COLO668 (cell line): ENCODE measurements at regions not wholly inside any gene's neighbourhood (a gene's known extent, or its start where the extent isn't known, plus 50 kb on each side); places are given as distances from the start of the nearest gene placed in this dataset.
"Not testable (repeated sequence)": the region's sequence is repeated elsewhere in the genome, so short reads cannot be mapped to it uniquely, and the experiment has no call there.

Experiments
- DNase-seq: peaks from one replicate; lab custom pipeline; 2025; ENCODE audit not compliant: unreplicated experiment; lab: John Stamatoyannopoulos, UW

GRCh38 chr5:27830546-27830945 lies 792.2 kb upstream of the CDH9 start:
- DNase-seq = no peak

GRCh38 chr5:27821681-27822080 lies 783.3 kb upstream of the CDH9 start:
- no peak for DNase-seq

DNA sequence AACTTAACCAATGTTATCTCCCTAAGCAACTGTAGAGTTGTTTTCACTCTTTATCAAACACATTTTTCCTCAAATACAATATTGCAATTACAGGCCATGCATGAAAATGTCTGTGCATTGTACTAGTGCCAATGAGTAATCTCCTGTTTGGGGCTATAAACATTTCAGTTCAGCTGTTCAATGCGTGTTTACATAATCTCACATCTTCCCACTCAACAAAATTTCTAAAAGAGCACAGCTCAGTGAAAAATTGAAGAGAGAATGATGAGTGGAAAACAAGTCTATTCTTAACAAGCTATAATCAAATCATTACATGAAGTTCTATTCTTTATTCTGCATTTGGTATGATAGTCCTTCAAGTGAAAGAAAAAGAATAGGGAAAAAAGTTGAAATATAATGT lies 780.5 kb upstream of the CDH9 start:
- no peak for DNase-seq

DNA sequence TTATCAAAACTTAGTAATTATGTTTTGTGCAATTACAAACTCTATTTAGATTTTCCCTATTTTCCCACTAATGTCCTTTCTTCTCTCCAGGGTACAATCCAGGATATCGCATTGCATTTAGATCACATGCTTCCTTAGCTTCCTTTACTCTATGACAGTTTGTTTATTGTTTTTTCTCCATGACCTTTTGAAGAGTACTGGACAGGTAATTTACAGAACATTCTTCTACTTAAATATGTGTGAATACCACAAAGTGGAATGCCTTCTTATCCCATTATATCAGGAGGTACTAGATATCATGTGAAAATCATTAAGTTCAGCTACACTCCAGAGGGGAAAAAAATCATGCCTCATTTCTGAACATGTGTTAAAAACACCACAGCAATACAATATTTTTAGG lies 776.6 kb upstream of the CDH9 start:
- DNase-seq = no peak

DNA sequence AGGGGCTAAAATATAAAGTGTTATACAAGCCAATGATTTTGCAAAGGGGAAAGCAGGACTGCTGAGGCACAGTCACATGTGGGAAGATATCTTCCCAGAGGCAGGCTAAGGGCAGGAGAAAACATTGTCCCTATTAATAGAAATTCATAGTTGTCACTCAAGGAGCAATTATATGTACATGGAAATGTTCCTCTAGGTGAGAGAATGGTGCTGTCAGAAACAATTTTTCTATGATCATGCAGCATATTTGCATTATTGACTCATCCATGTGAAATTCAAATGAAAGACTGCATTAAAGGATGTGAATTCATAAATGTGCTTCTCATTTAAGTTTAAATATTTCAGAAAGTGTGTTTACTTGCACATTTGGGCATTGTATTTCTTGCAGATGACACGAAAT lies 775.9 kb upstream of the CDH9 start:
- no peak for DNase-seq

GRCh38 chr5:27810458-27810857 lies 772.1 kb upstream of the CDH9 start:
- no peak for DNase-seq

- no peak for DNase-seq
Observed at GRCh38 chr5:27797220-27797619, 758.8 kb upstream of the CDH9 start.

GRCh38 chr5:27788184-27788583 lies 749.8 kb upstream of the CDH9 start:
- no peak for DNase-seq

DNA sequence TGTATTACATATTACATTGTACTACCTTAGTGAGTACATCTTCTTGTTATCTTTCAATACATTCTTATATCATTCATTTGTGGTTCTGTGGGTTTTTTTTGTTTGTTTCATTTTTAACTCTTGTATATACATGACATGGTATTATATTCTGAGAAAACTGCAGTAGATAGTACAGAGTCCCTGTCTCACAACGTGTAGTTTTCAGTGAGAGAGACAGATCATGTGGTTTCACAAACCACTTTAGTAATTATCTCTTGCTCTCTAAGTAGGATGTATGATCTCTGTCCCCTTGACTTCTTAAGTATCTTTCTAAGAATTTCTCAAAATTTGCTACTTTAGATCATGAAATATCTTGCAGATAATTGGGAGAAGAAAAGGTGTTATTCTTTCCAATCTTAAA lies 745.9 kb upstream of the CDH9 start:
- no peak for DNase-seq

DNA sequence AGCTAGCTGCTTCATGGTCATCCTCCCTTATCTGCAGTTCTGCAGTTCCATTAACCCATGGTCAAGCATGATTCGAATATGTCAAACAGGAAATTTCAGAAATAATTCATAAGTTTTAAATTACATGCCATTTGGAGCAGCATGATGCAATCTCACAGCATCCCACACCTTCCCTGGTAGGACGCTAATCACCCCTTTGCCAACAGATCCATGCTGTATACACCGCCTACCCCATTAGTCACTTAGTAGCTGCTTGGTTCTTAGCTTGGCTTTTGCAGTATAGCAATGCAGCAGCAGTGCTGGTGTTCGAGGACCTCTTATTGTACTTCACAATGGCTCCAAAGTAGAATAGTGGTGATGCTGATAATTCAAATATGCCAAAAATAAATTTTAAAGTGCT lies 739.7 kb upstream of the CDH9 start:
- no peak for DNase-seq

DNA sequence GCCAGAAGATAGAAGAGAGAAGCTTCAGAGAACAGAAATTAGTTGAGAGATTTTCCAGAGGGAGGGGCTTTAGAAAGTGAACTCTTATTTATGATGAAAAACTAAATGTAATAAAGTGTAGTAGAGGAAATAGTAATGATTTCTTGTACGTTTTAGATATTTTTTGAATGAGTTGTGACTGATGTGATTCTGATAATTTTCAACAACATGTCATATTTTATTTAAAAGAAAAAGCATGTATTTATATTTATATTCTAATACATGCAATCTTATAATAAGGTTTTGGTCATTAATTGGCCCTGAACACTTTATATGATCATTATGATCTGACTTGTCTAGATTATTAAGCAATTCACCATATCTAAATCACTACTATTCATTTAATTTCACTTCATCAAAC lies 735.2 kb upstream of the CDH9 start:
- no peak for DNase-seq

- no peak for DNase-seq
Observed at GRCh38 chr5:27773166-27773565, 734.8 kb upstream of the CDH9 start.

DNA sequence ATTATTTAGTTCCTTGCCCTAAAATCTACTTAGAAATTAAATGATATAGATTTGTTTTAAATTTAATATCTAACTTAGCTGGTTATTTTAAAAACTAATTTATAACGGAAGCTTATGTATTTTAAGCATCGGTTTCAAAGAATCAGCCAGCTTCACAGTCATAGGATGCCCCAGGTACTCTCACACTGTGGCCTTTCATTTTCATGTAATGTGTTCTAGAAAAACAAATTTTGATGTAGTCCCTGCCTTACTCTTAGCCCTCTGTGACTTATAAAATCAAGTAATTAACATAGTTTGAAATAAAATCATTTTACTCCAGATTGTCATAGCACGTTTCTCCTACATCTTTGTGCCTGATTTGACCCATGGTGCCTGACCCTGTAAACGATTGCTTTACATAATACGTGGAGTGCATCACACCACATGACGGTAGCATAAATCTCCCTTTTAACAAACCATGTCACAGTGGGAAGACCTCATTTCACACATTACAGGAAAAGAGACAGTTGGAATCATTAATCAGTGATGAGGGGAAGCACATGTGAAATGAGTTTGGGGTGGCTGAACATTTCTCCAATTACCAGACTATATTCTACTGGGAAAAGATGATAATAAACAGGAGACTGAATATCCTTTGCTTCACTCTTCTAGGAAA lies 731.5 kb upstream of the CDH9 start:
- no peak for DNase-seq

GRCh38 chr5:27748847-27749246 lies 710.5 kb upstream of the CDH9 start:
- DNase-seq = no peak

GRCh38 chr5:27743383-27743979 lies 705.1 kb upstream of the CDH9 start:
- DNase-seq = not testable (repeated sequence)

DNA sequence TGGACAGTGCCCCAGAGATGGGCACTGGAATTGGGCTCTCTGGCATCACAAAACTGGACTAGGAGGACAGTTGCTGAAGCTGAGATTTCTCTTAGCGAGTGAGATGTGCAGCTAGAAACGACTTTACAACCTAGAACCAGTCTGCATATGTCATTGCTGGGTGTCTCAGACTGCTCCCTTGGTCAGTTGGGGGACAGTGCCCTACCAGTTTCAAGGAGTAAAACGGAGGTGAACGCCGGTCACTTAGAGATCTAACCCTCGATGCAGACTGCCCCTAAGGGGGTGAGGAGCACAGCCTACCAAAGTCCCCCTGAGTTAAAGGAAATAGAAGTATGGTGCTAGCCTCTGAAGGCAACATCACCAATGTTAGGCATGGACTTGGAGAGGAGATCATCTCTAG lies 704.4 kb upstream of the CDH9 start:
- DNase-seq = no peak

DNA sequence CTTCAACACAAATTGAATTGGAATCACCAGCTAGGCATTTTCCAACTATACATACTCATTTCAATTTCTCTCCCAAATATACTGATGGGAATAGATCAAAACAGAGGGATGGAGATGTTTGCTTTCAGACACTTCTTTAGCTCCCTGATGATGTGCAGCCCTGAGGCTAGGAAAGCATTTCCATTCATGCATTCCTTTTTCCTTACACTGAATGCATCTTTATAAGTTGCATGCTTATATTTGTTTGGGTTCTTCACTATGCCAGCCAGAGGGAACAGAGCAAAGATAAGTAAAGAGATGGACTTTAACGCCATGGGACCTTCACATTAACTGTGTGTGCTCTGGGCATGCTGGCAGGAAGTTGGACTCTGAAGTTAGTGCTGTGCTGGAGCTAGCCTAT lies 696.5 kb upstream of the CDH9 start:
- DNase-seq = no peak

- no peak for DNase-seq
Observed at GRCh38 chr5:27733237-27733636, 694.9 kb upstream of the CDH9 start.

- DNase-seq = no peak
Observed at GRCh38 chr5:27727254-27727653, 688.9 kb upstream of the CDH9 start.

GRCh38 chr5:27722337-27722736 lies 684.0 kb upstream of the CDH9 start:
- DNase-seq = no peak

DNA sequence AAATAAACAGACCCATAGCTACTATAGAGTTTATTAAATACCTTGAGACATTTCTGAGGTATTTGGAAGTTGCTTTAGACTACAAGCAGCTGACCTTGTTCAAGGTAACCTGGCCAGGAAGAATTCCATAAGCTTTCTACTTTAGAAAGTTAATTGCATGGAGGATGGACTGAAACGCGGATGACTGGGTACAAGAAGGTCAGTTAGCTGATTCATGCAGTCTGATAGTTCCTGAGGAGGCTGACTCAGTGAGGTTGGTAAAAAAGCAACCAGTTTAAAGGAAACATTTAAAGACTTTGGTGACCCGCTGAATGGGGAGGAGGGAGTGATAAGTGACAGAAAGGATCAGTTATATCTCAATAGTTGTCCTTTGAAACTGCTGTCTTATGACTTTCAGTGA lies 670.1 kb upstream of the CDH9 start:
- DNase-seq = no peak

DNA sequence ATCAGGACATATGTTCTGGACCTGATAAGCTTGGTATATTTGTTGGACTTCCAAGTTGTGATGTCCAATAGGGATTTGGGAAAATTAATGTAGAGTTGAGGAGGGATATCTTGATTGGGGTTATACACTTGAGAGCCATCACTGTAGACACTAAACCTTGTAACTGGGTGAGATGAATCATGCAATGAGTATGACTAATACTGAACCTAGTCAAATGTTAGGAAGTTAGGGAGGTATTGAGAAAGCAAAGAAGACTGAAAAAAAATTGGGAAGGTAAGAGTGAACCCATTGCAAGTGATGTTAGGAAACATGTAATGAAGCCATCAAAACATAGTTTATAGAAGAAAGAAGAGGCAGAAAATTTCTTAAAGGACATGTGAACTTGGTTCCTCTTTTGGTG lies 668.4 kb upstream of the CDH9 start:
- no peak for DNase-seq

GRCh38 chr5:27705661-27706060 lies 667.3 kb upstream of the CDH9 start:
- no peak for DNase-seq
